ENCODE measurements at regions not wholly inside any gene's neighbourhood (a gene's known extent, or its start where the extent isn't known, plus 50 kb on each side); places are given as distances from the start of the nearest gene placed in this dataset.

- Histone ChIP-seq H2AFZ (ENCODE audit: low read length) (no peak overlapping the region), H3K79me2 (ENCODE audit: insufficient read depth, low read length) (no peaks in the 10 kb centered on the region), H3K4me1 (ENCODE audit: insufficient read depth, low read length) (no peaks in the 10 kb centered on the region), H3K27me3 (ENCODE audit: control insufficient read depth in 1 of 2, insufficient read depth in 2 of 2, low read length in 2 of 2) (peaks cover 1 to 46% of the 10 kb centered on the region in 2 experiments; a peak in 4 of 5 replicates), H3K27ac (ENCODE audit: extremely low read length, insufficient read depth, low read length) (no peak overlapping the region), H3K9me3 (ENCODE audit: low read length) (no peaks in the 10 kb centered on the region), H3K4me3 (replicated peaks in 1 of 3; ENCODE audit: insufficient read depth in 1 of 3, low read depth in 2 of 3, low read length in 3 of 3) (no peak overlapping the region), H4K20me1 (ENCODE audit: insufficient read depth, low read length) (no peaks in the 10 kb centered on the region), H3K36me3 (replicated peaks in 1 of 2; ENCODE audit: control insufficient read depth in 1 of 2, insufficient read depth in 2 of 2, low read length in 2 of 2) (no peaks in the 10 kb centered on the region), H3K4me2 (ENCODE audit: low read depth, low read length) (no peak overlapping the region), H3K9ac (ENCODE audit: insufficient read depth, low read depth, low read length) (no peak overlapping the region)
- intact Hi-C loops (cut with micrococcal nuclease; ENCODE audit: unreplicated experiment) = no loop called here
- FAIRE-seq = no peak
- ChIA-PET CTCF (ENCODE audit: low intra/inter-chr PET ratio, low total read pairs) (no interaction called here), POLR2A (no interaction called here)
- no TSS peak for BruUV-seq (replicated peaks)
- no peak for DNase-seq (ENCODE audit: low spot score)
- in situ Hi-C loops (cut with HindIII; ENCODE audit: extremely low pct_ligation_motif_present, low pct_unique_long_range_greater_than_20kb) = no loop called here
- no peak for ATAC-seq
- WGBS (ENCODE audit: low lambda C conversion rate) = 0% methylated on average over 1 of the region's 12 CpGs
- TF ChIP-seq MTA1 (CRISPR knock-in tag; IDR thresholded peaks at IDR 0.05; ENCODE audit: borderline replicate concordance) (no peak), CBX5 (CRISPR knock-in tag; IDR thresholded peaks at IDR 0.05; ENCODE audit: borderline replicate concordance) (no peak), MYC (CRISPR knock-in tag; IDR thresholded peaks at IDR 0.05; ENCODE audit: borderline replicate concordance) (no peak), SP1 (IDR thresholded peaks at IDR 0.05) (no peak), SP1 (CRISPR knock-in tag; IDR thresholded peaks at IDR 0.05) (no peak), PLSCR1 (CRISPR knock-in tag; IDR thresholded peaks at IDR 0.05; ENCODE audit: borderline replicate concordance) (no peak), DNMT3B (CRISPR knock-in tag; conservative IDR thresholded peaks at IDR 0.05) (no peak), SMYD3 (CRISPR knock-in tag; IDR thresholded peaks at IDR 0.05) (no peak), YEATS4 (CRISPR knock-in tag; IDR thresholded peaks at IDR 0.05; ENCODE audit: borderline replicate concordance) (no peak), ZFX (CRISPR knock-in tag; IDR thresholded peaks at IDR 0.05; ENCODE audit: low read depth) (no peak), NFAT5 (CRISPR knock-in tag; IDR thresholded peaks at IDR 0.05) (no peak)
- TF ChIP-seq, protein P1, sequence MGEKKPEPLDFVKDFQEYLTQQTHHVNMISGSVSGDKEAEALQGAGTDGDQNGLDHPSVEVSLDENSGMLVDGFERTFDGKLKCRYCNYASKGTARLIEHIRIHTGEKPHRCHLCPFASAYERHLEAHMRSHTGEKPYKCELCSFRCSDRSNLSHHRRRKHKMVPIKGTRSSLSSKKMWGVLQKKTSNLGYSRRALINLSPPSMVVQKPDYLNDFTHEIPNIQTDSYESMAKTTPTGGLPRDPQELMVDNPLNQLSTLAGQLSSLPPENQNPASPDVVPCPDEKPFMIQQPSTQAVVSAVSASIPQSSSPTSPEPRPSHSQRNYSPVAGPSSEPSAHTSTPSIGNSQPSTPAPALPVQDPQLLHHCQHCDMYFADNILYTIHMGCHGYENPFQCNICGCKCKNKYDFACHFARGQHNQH (CRISPR knock-in tag; IDR thresholded peaks at IDR 0.05) = no peak
- TF ChIP-seq, protein P2, sequence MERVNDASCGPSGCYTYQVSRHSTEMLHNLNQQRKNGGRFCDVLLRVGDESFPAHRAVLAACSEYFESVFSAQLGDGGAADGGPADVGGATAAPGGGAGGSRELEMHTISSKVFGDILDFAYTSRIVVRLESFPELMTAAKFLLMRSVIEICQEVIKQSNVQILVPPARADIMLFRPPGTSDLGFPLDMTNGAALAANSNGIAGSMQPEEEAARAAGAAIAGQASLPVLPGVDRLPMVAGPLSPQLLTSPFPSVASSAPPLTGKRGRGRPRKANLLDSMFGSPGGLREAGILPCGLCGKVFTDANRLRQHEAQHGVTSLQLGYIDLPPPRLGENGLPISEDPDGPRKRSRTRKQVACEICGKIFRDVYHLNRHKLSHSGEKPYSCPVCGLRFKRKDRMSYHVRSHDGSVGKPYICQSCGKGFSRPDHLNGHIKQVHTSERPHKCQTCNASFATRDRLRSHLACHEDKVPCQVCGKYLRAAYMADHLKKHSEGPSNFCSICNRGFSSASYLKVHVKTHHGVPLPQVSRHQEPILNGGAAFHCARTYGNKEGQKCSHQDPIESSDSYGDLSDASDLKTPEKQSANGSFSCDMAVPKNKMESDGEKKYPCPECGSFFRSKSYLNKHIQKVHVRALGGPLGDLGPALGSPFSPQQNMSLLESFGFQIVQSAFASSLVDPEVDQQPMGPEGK (CRISPR knock-in tag; IDR thresholded peaks at IDR 0.05) = no peak
- TF ChIP-seq, protein P3, sequence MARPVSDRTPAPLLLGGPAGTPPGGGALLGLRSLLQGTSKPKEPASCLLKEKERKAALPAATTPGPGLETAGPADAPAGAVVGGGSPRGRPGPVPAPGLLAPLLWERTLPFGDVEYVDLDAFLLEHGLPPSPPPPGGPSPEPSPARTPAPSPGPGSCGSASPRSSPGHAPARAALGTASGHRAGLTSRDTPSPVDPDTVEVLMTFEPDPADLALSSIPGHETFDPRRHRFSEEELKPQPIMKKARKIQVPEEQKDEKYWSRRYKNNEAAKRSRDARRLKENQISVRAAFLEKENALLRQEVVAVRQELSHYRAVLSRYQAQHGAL (CRISPR knock-in tag; IDR thresholded peaks at IDR 0.05; ENCODE audit: not compliant biosample characterization) = no peak
Measured at GRCh38 chr22:49007013-49007653, 820.5 kb downstream of the BRD1 start.

All from HepG2 (cell line).